ENCODE measurements at regions not wholly inside any gene's neighbourhood (a gene's known extent, or its start where the extent isn't known, plus 50 kb on each side); places are given as distances from the start of the nearest gene placed in this dataset.
"Not testable (repeated sequence)": the region's sequence is repeated elsewhere in the genome, so short reads cannot be mapped to it uniquely, and the experiment has no call there.

DNA sequence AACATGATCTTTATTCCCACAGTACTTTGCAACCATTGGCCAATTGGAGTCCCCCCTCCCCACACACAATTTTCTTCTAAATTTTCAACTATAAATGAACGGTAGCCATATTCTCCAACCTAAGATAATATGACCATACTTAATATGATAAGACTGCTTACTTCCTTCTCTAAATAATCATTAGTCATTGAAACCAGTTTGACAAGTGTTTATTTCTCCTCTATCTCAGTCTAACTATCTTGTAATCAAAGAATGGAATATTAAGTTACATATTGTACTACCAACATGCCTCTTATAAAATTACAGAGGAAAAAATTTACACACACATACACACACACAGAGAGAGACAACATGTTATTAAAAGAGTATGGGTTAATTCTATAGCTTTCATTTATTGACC lies 567.4 kb upstream of the TMPRSS15 start:
- DNase-seq = no peak

DNA sequence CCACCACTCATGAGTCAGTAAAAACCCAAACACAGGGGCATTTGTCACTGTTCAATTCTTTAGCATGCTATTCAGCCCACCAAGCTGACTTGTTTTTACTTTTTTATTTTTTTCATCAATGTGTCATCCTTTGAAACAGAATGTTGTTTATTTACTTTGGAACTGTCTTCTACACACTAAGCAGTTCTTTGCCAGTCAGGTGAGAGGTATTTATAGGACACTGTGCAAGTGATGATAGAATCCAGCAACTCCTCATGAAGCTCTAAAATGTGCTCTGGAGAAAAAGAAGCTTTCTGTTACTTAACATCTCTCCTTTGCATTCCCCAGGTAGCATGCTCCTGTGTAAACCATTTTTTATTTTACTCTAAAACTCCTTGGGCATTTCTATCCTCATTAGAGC lies 582.0 kb upstream of the TMPRSS15 start:
- DNase-seq = no peak

DNA sequence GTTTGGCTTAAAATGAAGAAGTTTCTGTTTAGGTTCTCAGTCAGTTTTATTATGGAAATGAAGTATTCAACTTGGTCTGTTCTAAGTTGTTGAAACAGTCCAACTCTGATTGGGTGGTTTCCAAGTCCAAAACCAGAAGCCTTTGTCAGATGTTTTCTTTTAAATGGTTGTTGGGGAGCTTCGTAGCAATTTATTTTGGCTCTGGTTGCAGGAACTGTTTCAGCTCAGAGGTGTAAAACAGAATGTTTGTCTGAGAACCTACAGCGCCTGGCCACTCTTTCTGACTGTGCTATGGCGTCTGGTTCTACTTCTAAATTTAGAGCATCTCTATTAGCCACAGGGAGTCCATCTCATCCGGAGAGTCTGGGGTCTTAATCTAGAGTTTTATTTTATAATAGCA lies 582.6 kb upstream of the TMPRSS15 start:
- no peak for DNase-seq

GRCh38 chr21:18987520-18988026 lies 584.0 kb upstream of the TMPRSS15 start:
- DNase-seq = no peak

DNA sequence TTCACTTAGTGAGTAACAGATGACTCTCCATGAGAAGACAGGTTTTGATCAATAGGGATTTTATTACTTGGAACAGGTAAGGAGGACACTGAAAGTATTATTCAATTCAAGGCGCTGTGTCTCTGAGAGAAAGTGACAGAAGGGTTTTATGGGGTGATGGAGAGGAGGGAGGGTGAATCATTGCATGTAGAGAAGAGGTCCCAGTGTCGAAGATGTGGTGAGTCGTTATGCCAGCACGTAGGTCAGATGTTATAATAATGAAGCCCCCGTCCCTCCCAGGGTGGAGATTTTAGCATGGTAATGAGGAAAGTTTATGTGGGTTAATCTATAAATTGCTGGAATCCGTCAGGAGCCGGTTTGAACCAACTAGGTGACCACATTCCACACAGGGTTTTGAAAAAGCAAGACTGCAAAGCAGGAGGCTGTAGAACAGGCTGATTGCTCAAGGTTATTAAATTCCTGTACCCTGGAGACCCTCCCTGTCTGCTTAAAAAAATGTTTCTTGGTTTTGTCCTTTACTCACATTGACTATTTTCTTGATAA lies 586.4 kb upstream of the TMPRSS15 start:
- DNase-seq = no peak

DNA sequence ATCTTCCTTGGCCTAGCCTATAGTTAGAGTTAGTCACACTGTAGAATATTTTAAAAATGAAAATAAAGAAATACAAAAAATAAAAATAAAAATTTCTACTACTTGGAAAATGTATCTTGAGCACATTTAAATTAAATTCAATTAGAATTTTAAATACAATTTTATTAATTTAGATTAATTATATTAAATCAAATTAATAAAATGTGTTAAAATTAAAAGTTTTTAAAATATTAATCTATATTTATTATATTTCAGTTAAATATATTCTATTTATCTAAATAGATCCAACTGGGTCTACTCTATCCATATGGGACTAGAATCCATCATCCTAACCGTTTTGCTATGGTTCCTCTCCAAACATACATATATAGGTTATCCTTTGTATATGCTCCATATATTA lies 588.3 kb upstream of the TMPRSS15 start:
- no peak for DNase-seq

DNA sequence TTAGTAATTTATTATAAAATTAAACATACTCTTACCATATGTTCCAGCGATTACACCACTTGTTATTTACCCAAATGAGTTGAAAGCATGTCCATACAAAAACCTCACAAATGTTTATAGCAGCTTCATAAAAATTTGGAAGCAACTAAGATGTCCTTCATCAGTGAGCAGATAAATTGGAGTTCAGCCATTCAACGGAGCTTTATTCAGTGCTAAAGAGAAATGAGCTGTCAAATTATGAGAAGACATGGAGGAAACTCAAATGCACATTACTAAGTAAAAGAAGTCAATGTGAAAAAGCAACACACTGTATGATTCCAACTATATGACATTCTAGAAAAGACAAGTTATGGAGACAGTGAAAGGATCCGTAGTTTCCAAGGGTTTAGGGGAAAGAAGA lies 606.7 kb upstream of the TMPRSS15 start:
- DNase-seq = no peak

- DNase-seq = no peak
These were observed 607.4 kb upstream of the TMPRSS15 start for GRCh38 chr21:19010996-19011395.

- no peak for DNase-seq
These were observed 607.9 kb upstream of the TMPRSS15 start for GRCh38 chr21:19011451-19011850.

DNA sequence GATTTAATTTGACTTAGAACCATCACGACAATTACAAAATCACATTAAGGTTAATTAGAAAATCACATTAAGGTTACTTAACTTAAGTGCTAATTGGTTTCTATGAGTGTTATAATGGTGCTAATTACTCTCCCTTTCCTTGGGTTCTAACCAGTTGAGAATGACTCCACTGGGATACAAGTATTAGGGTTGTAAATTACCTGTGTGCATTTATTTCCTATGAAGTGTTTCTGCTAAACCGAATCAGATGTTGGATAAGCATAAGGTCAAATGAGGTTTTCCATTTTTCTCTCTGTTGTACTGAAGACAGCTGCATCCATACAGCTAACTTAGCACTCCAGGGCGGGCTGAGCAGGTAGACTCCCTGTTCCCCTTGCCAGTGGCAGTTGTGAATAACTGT lies 610.3 kb upstream of the TMPRSS15 start:
- DNase-seq = no peak

DNA sequence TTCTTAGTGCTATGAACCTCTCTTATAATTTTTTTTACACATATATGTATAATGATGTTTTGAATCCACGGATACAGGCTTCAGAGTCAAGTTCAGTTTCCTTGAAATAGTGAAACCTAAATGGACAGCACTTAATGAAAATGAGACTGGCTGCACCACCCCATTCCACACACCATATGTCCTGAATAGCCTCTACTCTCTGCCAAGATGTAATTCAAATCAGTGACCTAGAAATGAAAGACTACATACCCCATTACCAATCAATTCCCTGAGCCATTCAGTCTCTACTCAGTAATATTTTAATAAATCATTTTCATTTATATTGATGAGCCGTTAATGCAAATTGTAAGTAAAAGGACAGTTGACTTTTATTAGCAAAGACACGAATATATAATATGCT lies 614.9 kb upstream of the TMPRSS15 start:
- no peak for DNase-seq

DNA sequence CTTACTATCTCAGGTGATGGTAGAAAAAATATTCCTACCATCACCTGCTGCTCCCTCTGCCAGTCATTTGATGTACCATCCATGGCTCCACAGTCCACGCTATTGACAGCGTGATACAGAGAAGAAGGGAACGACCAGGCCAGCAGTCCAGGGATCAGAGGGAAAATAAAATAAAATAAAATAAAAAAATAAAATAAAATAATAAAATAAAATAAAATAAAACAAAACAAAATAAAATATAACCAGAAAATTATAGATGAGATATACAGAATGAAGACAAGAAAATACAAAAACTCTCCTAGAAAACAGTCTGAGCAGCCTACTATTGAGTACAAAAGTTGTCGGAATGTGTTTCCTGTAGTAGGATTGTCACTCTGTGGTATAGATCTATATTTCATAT lies 619.4 kb upstream of the TMPRSS15 start:
- no peak for DNase-seq

DNA sequence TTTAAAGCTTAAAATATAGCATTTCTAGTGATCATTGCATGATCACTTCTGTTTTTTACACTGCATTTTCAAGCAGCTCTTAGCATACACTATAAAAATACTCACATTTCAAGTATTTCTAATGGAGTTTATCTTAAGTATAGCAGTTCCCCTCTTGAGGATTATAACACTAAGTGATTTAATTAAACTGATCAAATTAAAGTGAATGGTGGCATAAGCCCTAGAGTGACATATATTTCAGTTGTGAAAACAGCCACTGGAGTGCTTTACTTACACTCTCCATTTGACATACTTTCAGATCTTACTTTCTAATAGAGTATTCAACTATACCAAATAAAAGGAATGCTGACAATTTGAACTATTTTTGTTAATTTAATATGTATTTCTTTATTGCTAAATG lies 623.3 kb upstream of the TMPRSS15 start:
- DNase-seq = no peak

DNA sequence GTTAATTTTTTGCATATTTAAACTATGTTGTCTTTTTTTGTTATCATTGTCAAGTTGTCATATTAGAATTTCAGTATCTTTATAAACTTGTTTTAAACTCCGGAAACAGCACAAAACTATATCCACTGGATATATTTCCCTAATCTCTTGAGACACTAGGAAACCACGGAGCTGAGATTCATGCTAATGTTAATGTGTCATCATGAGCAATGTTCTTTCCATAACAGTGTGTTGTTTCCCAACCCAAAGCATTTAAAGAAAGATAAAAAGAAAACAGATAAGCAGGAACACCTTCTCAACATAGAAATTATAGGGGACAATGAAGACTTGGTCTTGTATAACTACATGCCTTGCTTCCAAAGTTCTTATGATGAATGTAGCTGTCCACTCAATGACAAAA lies 626.2 kb upstream of the TMPRSS15 start:
- no peak for DNase-seq

GRCh38 chr21:19031953-19032352 lies 628.4 kb upstream of the TMPRSS15 start:
- no peak for DNase-seq

GRCh38 chr21:19034041-19034440 lies 630.5 kb upstream of the TMPRSS15 start:
- DNase-seq = no peak

GRCh38 chr21:19034560-19034959 lies 631.0 kb upstream of the TMPRSS15 start:
- no peak for DNase-seq

DNA sequence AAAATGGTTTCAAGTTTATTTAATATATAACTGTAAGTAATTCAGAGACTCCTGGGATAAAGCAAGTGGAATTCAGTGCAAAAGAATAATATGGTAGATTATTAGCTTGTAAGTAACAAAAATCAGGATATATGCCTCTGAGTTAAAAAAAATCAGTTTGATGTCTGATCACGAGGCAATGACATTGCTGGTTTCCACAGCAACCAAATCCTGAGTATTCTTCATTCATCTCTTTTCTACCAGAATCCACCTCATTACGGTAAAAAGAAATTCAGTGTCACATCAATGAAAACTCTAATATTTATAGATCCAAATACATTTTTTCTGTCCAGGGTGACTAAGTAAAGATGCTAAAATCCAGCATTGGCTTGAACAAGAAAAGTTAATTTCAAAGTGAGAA lies 642.3 kb upstream of the TMPRSS15 start:
- no peak for DNase-seq

DNA sequence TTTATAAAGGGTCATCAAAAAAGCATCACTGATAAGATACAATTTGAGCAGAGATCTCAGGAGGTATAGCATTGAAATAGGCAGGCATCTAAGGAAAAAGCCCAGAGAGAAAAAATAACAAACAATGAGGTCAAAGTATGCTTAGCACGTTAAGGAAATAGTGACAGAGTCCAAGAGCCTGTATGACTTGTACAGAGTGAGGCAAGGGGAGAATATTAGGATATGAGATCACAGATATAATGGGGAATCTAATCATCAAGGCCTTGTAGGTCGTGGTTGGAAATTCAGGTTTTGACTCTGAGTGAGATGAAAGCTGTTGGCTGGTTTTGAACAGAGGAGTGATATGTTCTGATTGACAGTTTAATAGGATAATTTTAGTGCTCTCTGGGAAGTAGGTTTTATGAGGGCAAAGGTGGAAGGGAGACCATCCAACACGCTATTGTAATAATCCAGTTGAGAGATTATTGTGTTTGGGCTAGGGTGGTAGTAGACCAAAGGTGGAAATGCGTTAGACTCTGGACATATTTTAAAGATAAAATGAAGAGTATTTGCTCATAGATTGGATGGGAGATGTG lies 644.6 kb upstream of the TMPRSS15 start:
- no peak for DNase-seq

GRCh38 chr21:19049567-19049966 lies 646.0 kb upstream of the TMPRSS15 start:
- no peak for DNase-seq

GRCh38 chr21:19065164-19065563 lies 661.6 kb upstream of the TMPRSS15 start:
- no peak for DNase-seq

- no peak for DNase-seq
These were observed 672.4 kb upstream of the TMPRSS15 start for GRCh38 chr21:19076031-19076430.

DNA sequence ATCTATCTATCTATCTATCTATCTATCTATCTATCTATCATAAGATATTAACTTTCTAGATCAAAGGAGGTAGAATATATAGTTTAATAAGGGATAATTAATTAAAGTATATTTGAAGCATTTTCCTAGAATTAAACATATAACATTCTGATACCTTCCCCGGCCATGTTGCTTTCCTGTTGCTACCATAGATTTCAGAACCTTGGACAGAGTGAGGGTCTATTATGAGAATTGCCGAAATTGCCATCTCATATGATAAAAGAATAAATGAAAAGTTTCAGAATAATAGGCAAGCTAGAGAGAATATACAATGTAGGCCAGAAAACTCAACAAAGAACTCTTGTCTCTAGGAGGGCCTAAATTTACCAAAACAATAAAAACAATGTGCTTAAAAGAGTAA lies 706.1 kb upstream of the TMPRSS15 start:
- DNase-seq = no peak

DNA sequence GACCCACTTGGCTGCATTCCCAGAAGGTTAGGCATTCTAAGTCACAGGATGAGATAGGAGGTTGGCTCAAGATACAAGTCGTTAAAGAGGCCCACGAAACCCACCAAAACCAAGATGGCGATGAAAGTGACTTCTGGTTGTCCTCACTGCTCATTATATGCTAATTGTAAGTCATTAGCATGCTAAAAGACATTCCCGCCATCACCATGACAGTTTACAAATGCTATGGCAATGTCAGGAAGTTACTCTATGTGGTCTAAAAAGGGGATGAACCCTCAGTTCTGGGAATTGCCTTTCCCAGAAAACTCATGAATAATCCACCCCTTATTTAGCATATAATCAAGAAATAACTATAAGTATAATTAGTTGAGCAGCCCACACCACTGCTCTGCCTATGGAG lies 715.7 kb upstream of the TMPRSS15 start:
- not testable (repeated sequence) for DNase-seq

DNA sequence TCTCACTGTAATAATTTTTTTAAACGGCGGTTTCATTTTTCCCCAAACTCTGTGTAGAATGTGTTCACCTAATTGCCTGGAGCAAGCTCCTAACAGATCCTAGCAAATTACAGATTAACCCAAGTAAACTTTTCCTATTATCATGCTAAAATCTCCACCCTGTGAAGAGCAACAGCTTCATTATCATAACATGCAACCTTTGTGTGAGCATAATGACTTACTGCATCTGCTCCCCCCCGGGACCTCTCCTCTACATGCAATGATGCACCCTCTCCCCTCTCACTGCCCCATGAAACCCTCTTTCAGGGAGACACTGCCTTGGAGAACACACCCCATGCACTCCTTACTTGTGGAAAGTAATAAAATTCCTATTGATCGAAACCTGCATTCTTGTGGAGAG lies 717.0 kb upstream of the TMPRSS15 start:
- no peak for DNase-seq
